ENCODE measurements at regions not wholly inside any gene's neighbourhood (a gene's known extent, or its start where the extent isn't known, plus 50 kb on each side); places are given as distances from the start of the nearest gene placed in this dataset.

DNA sequence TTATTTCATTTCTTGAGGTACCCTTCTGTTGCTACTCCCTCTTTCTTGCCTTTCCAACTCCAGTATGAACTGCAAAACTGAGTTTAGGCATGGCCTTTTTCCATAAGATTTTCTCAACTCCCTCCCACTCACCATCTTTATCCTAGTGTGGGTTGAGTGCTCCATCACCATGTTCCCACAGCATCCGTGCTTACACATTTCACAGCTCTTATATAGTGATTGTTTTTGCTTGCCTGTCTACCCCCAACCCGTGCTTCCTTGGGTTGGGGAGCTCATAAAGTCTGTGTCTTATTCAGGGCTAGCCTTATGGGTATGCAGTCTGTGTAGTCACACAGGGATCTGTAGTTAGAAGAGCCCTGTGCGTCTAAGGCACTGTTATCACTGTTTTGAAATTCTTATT, 68.2 kb upstream of the CCDC190 start:
- no peak for TF ChIP-seq EZH2 (IDR thresholded peaks at IDR 0.05; ENCODE audit: borderline replicate concordance, low read length)
- TF ChIP-seq CTCF (IDR thresholded peaks at IDR 0.05; ENCODE audit: low read length) = no peak
- no peaks in the 10 kb centered on the region for H3K4me1 ChIP-seq (ENCODE audit: insufficient read depth, low read length, severe bottlenecking)
- no peaks in the 10 kb centered on the region for H3K27me3 ChIP-seq (ENCODE audit: insufficient read depth, low read length)
- H3K79me2 ChIP-seq (ENCODE audit: insufficient read depth, low read length) = no peaks in the 10 kb centered on the region
- H4K20me1 ChIP-seq (ENCODE audit: insufficient read depth, low read length) = no peaks in the 10 kb centered on the region
- no peak overlapping the region for H2AFZ ChIP-seq (ENCODE audit: low read length)
- H3K9me3 ChIP-seq (ENCODE audit: low read length) = no peaks in the 10 kb centered on the region
- H3K36me3 ChIP-seq (ENCODE audit: insufficient read depth, low read length) = no peaks in the 10 kb centered on the region
- no peaks in the 10 kb centered on the region for H3F3A ChIP-seq (ENCODE audit: insufficient read depth, low read length)
- no peak overlapping the region for H3K27ac ChIP-seq (ENCODE audit: low read depth, low read length, poor library complexity, severe bottlenecking)
- no peaks in the 10 kb centered on the region for H3K9me2 ChIP-seq (ENCODE audit: low read depth, low read length)
- H3K4me2 ChIP-seq (ENCODE audit: low read length) = no peak overlapping the region
- no peak overlapping the region for H3K9ac ChIP-seq (ENCODE audit: low read length)
- H3K4me3 ChIP-seq (ENCODE audit: low read depth, low read length, poor library complexity, severe bottlenecking) = no peak overlapping the region

GRCh38 chr1:162928141-162928540, 67.2 kb upstream of the CCDC190 start:
- Histone ChIP-seq H3K4me2 (ENCODE audit: low read length) (no peak overlapping the region), H3K4me3 (ENCODE audit: low read depth, low read length, poor library complexity, severe bottlenecking) (no peak overlapping the region), H4K20me1 (ENCODE audit: insufficient read depth, low read length) (no peaks in the 10 kb centered on the region), H3K4me1 (ENCODE audit: insufficient read depth, low read length, severe bottlenecking) (no peaks in the 10 kb centered on the region), H3K9me2 (ENCODE audit: low read depth, low read length) (no peaks in the 10 kb centered on the region), H3K27ac (ENCODE audit: low read depth, low read length, poor library complexity, severe bottlenecking) (no peak overlapping the region), H3K36me3 (ENCODE audit: insufficient read depth, low read length) (no peaks in the 10 kb centered on the region), H3K9me3 (ENCODE audit: low read length) (no peaks in the 10 kb centered on the region), H3K9ac (ENCODE audit: low read length) (no peak overlapping the region), H3K27me3 (ENCODE audit: insufficient read depth, low read length) (no peaks in the 10 kb centered on the region), H2AFZ (ENCODE audit: low read length) (no peak overlapping the region), H3F3A (ENCODE audit: insufficient read depth, low read length) (no peaks in the 10 kb centered on the region), H3K79me2 (ENCODE audit: insufficient read depth, low read length) (no peaks in the 10 kb centered on the region)
- TF ChIP-seq EZH2 (IDR thresholded peaks at IDR 0.05; ENCODE audit: borderline replicate concordance, low read length) = no peak
- no peak for TF ChIP-seq CTCF (IDR thresholded peaks at IDR 0.05; ENCODE audit: low read length)

GRCh38 chr1:162927421-162927820, 66.4 kb upstream of the CCDC190 start:
- Histone ChIP-seq H3K9ac (ENCODE audit: low read length) (no peak overlapping the region), H3K4me2 (ENCODE audit: low read length) (no peak overlapping the region), H3K9me3 (ENCODE audit: low read length) (no peaks in the 10 kb centered on the region), H3K4me3 (ENCODE audit: low read depth, low read length, poor library complexity, severe bottlenecking) (no peak overlapping the region), H3K4me1 (ENCODE audit: insufficient read depth, low read length, severe bottlenecking) (no peaks in the 10 kb centered on the region), H3F3A (ENCODE audit: insufficient read depth, low read length) (no peaks in the 10 kb centered on the region), H2AFZ (ENCODE audit: low read length) (no peak overlapping the region), H3K79me2 (ENCODE audit: insufficient read depth, low read length) (no peaks in the 10 kb centered on the region), H3K9me2 (ENCODE audit: low read depth, low read length) (no peaks in the 10 kb centered on the region), H3K36me3 (ENCODE audit: insufficient read depth, low read length) (no peaks in the 10 kb centered on the region), H4K20me1 (ENCODE audit: insufficient read depth, low read length) (no peaks in the 10 kb centered on the region), H3K27ac (ENCODE audit: low read depth, low read length, poor library complexity, severe bottlenecking) (no peak overlapping the region), H3K27me3 (ENCODE audit: insufficient read depth, low read length) (no peaks in the 10 kb centered on the region)
- TF ChIP-seq CTCF (IDR thresholded peaks at IDR 0.05; ENCODE audit: low read length) (no peak), EZH2 (IDR thresholded peaks at IDR 0.05; ENCODE audit: borderline replicate concordance, low read length) (no peak)
